HG03175 (cell line): ENCODE measurements at regions not wholly inside any gene's neighbourhood (a gene's known extent, or its start where the extent isn't known, plus 50 kb on each side); places are given as distances from the start of the nearest gene placed in this dataset.

Source experiments
- ATAC-seq: cut with Tn5 transposase; IDR thresholded peaks from one replicate; pipeline ENCODE4 v1.9.1; 2021; ENCODE audit warnings: mild to moderate bottlenecking, moderate library complexity; ENCODE audit not compliant: unreplicated experiment

GRCh38 chr6:18904681-18905080, 517.5 kb downstream of the RNF144B start:
- no peak for ATAC-seq

- ATAC-seq, result no peak
Observed at GRCh38 chr6:18920701-18921100, 533.6 kb downstream of the RNF144B start.

GRCh38 chr6:18931086-18931485, 543.9 kb downstream of the RNF144B start:
- no peak for ATAC-seq

- ATAC-seq, result no peak
Observed at GRCh38 chr6:18958146-18958545, 571.0 kb downstream of the RNF144B start.

DNA sequence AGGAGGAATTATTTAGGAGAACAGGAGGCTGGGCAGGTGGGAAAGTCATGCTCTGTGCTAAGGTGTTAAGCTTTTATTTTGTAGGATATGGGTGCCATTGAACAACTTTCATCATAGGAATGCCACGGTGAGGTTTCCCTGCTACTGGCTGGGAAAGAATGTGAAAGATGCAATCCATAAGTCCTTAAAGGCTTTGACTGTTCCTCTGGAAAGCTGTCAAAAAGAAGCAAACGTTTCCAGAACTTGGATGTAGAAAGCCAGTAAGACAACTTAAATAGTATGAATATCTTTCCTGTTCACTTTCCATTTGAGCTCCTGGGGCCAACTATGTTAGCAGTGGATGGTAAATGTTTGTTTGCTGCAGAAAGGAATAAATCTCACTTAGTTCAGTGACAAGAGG, 574.4 kb downstream of the RNF144B start:
- no peak for ATAC-seq

- ATAC-seq, result no peak
Observed at GRCh38 chr6:18962361-18962905, 575.3 kb downstream of the RNF144B start.

DNA sequence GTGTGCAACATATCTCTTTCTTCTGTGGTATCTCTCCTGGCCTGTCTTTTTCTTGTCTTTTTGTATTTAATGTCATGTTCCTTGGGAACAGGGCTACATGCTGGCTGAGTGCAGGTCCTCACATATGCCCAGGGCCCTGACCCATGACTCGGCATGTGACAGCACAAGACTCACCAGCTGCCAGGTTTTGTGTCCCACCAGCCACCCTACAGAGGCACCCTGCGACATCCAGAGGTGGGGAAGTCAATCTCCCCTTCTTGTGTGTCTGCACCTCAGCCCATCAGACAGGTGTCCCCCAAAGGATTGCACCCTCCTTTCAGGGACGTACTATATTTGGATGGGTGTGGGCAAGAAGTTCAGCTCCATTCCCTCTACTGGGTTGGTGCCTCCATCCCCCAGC, 576.3 kb downstream of the RNF144B start:
- no peak for ATAC-seq

GRCh38 chr6:18973251-18973650, 586.1 kb downstream of the RNF144B start:
- no peak for ATAC-seq

- ATAC-seq, result no peak
Observed at GRCh38 chr6:18976091-18976490, 588.9 kb downstream of the RNF144B start.

DNA sequence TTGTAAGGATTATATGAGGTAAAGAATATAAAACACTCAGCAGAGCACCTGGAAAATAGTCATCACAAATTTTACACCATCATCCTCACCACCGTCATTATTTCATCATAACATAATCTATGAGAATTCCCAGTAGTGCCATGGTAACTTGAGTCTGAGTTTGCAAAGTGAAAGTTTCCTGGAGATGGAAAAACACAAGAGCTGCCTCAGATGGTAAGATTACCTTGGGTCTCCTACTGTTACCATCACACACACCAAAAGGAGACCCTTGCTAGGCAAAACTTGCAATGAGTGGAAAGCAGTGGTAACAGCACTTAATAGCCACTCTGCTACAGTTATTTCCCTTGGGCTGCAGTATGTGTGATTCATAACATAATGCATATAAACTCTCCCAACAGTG, 589.8 kb downstream of the RNF144B start:
- no peak for ATAC-seq

GRCh38 chr6:18978337-18979128, 591.4 kb downstream of the RNF144B start:
- ATAC-seq, result no peak

- ATAC-seq, result no peak
Observed at GRCh38 chr6:18985061-18985460, 597.9 kb downstream of the RNF144B start.

DNA sequence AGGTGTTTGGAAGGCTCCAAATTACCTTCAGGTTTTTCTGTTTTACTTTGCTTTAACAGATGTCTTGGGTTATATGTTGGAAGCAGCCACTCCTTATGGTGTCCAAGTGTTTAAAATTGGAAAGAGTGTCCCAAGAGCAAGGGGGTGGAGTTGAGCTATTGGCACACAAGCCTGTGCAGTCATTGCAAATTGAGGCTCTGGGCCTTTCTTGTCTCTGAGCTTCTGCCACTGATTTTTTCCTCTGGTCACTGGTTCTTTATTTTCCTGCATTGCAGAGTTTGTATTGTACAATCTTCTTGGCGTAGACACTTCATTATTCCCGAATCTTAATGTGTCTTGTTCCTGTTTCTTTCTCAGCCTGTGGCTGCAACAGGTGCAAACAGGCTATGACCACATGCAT, 598.8 kb downstream of the RNF144B start:
- ATAC-seq, result no peak

GRCh38 chr6:18988636-18989035, 601.5 kb downstream of the RNF144B start:
- ATAC-seq, result no peak

- peak; percentile 74 for ATAC-seq
Observed at GRCh38 chr6:18990059-18990978, 603.2 kb downstream of the RNF144B start.

DNA sequence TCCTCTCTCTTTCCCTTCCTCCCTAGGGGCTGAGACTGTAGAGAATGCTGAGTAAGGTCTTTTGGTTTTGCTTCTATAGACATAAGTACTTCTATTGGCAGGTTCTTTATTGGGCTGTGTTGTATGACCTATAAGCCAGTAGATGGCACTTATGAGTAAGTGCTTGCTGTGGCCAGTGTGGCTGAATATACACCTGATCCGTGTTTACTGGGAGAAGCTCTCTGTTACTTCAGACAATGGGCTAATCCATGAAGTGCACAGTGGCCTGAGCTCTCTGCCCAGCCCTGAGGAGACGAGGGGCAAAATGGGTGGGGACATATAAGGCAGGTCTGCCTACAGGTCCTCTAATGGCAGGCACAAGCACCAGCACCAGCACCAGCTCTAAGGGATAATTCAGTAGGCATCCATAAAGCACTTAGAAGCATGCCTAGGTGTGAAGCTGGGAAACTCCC, 610.3 kb downstream of the RNF144B start:
- ATAC-seq, result peak; percentile 91

GRCh38 chr6:19002976-19003560, 615.9 kb downstream of the RNF144B start:
- ATAC-seq, result no peak

DNA sequence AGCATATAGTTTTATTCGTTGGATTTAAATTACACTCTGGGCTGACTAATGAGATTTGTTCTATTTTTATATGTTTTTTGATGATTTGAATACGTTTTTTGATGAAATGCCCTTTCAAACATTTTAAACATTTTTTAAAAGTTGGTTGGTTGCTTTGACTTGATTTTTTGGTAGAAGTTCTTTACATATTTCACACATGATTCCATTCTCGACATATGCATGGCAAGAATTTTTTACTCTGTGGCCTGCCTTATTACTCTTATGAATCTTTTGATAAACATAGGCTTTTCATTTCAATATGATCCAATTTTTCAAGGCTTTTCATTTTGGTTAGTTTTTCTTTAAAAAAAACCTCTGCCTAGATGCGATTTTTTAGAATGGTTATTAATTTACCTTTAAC, 617.0 kb downstream of the RNF144B start:
- no peak for ATAC-seq

- no peak for ATAC-seq
Observed at GRCh38 chr6:19009769-19010168, 622.6 kb downstream of the RNF144B start.

DNA sequence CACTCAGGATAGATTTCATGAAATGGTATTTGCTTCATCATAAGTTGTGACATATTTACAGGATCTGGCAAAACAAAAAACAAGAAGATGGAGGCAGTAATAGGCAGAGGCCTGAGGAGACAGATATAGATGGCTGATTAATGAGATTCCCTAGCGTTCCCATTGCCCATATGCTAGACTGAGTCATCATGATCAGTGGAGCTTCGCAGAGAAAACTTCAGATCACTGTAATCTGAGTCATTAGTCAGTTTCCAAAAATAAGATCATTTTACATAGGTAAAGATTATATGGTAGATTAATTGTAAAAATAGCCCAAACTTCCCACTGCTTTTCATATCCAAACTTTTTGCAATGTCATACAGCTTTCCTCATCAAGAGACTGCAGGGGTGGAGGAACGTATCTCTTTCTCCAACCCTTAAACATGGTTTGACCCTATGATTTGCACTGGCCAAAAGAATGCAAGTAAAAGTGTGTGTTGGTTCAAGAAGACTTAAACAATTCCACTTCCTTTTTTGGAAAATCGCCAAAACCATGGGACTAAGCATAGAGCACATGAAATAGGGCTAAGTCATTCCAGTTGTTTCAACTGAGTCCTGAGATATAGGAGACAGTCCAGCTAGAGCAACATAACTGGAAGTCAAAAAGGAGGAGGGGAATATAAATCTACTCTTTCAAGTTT, 626.0 kb downstream of the RNF144B start:
- ATAC-seq, result no peak

DNA sequence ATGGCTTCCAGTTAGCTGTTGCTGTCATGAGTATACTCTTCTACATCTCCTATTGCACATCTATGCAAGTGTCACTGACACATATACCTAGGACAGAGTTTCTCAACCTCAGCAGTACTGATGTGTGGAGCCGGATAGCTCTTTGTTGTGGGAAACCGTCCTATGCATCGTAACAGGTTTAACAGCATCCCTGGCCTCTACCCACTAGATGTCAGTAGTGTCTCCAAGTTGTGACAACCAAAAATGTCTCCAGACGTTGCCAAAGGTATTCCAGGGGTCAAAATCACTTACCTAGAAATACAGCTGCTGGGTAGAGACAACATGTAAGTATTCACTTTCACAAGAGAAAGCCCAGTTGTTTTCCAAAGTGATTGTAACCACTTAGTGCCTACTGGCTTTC, 637.6 kb downstream of the RNF144B start:
- ATAC-seq, result no peak
